ENCODE measurements at regions not wholly inside any gene's neighbourhood (a gene's known extent, or its start where the extent isn't known, plus 50 kb on each side); places are given as distances from the start of the nearest gene placed in this dataset.

GRCh38 chr11:91560434-91560833 is 664.2 kb upstream of the FAT3 start:
- Histone ChIP-seq H3K27me3 (no peaks in the 10 kb centered on the region), H3K4me1 (no peaks in the 10 kb centered on the region), H3K9me3 (no peaks in the 10 kb centered on the region), H3K9ac (ENCODE audit: low read depth in 2 of 2, low read length in 2 of 2) (no peak overlapping the region), H3K36me3 (no peaks in the 10 kb centered on the region), H3K27ac (no peak overlapping the region), H3K4me3 (no peak overlapping the region)
- DNase-seq: no peak
- no peak for TF ChIP-seq CTCF (IDR thresholded peaks at IDR 0.05)
- intact Hi-C loops (cut with DNase I): no loop called here

DNA sequence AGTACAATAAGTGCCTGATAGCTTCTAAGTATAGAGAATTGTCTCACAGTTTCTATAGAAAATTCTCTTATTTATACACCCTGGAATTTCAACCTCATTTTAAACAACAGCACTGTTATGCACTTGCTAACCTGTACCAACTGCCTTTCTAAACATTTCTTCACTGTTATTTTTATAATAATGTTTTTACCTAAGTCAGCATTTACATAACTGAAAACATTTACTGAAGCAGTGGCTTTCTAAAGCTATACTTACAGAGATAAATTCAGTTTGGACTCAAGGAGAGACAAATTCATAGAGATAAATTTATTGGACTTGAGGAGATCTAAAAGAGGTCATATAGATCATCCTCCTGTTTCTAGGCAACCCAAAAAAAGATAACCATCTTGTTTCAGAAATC is 686.6 kb upstream of the FAT3 start:
- Histone ChIP-seq H3K9ac (ENCODE audit: low read depth in 2 of 2, low read length in 2 of 2) (no peak overlapping the region), H3K4me1 (no peaks in the 10 kb centered on the region)
- no peak for TF ChIP-seq CTCF (IDR thresholded peaks at IDR 0.05)

DNA sequence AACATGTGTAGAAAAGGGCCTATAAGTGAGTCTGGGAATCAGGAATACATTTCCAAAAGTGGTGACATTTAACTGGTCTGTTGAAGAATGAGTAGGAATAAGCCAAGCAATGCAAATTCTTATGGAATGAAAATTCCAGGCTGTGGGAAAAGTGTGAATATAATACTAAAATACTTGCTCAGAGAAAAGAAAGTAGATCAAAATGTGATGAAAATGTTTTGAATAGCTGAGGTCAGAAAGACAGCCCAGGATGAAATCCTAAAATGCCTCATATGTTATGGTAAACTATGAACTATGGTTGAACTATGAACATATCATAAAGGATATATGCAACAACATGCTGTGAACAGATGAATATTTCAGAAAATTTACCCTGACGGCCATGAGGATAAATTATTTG is 688.3 kb upstream of the FAT3 start:
- no peaks in the 10 kb centered on the region for H3K4me1 ChIP-seq
- no peak for TF ChIP-seq CTCF (IDR thresholded peaks at IDR 0.05)
- no peak for DNase-seq
- H3K9ac ChIP-seq (ENCODE audit: low read depth in 2 of 2, low read length in 2 of 2): no peak overlapping the region
- intact Hi-C loops (cut with DNase I): no loop called here
- H3K27me3 ChIP-seq: no peaks in the 10 kb centered on the region
- no peaks in the 10 kb centered on the region for H3K36me3 ChIP-seq
- H3K4me3 ChIP-seq: no peak overlapping the region
- no peak overlapping the region for H3K27ac ChIP-seq
- H3K9me3 ChIP-seq: no peaks in the 10 kb centered on the region

More for the DNA sequence above, 686.6 kb upstream of the FAT3 start:
- H3K9me3 ChIP-seq: no peaks in the 10 kb centered on the region
- DNase-seq: no peak
- no peak overlapping the region for H3K27ac ChIP-seq
- no peaks in the 10 kb centered on the region for H3K36me3 ChIP-seq
- no peak overlapping the region for H3K4me3 ChIP-seq
- intact Hi-C loops (cut with DNase I): no loop called here
- no peaks in the 10 kb centered on the region for H3K27me3 ChIP-seq

- Histone ChIP-seq H3K36me3 (no peaks in the 10 kb centered on the region), H3K27ac (no peak overlapping the region), H3K27me3 (no peaks in the 10 kb centered on the region), H3K4me3 (no peak overlapping the region), H3K9ac (ENCODE audit: low read depth in 2 of 2, low read length in 2 of 2) (no peak overlapping the region), H3K4me1 (no peaks in the 10 kb centered on the region), H3K9me3 (no peaks in the 10 kb centered on the region)
- TF ChIP-seq CTCF (IDR thresholded peaks at IDR 0.05): no peak
- intact Hi-C loops (cut with DNase I): no loop called here
- no peak for DNase-seq
Measured at GRCh38 chr11:91528965-91529364, 695.7 kb upstream of the FAT3 start.

- no peak for DNase-seq
- Histone ChIP-seq H3K36me3 (no peaks in the 10 kb centered on the region), H3K9ac (ENCODE audit: low read depth in 2 of 2, low read length in 2 of 2) (no peak overlapping the region), H3K27me3 (no peaks in the 10 kb centered on the region), H3K27ac (no peak overlapping the region), H3K9me3 (no peaks in the 10 kb centered on the region), H3K4me3 (no peak overlapping the region), H3K4me1 (no peaks in the 10 kb centered on the region)
- no peak for TF ChIP-seq CTCF (IDR thresholded peaks at IDR 0.05)
- intact Hi-C loops (cut with DNase I): no loop called here
Measured at GRCh38 chr11:91527380-91528030, 697.1 kb upstream of the FAT3 start.
